Cerebellar nuclear complex (tissue), 1 donor: ENCODE measurements at regions not wholly inside any gene's neighbourhood (a gene's known extent, or its start where the extent isn't known, plus 50 kb on each side); places are given as distances from the start of the nearest gene placed in this dataset.

Experiments
- DNase-seq, 2 experiments: peaks; one replicate each; lab custom pipeline; 2025; lab: John Stamatoyannopoulos, UW

- DNase-seq: no peak
These were observed 484.8 kb upstream of the ID2 start for GRCh38 chr2:8197101-8197500.

GRCh38 chr2:8197825-8198224 lies 484.0 kb upstream of the ID2 start:
- DNase-seq: no peak

- DNase-seq: no peak
These were observed 483.0 kb upstream of the ID2 start for GRCh38 chr2:8198766-8199382.

GRCh38 chr2:8202132-8202531 lies 479.7 kb upstream of the ID2 start:
- DNase-seq: peak in 1 of 2 experiments; percentile 43

- peak; percentile 28 to 48 for DNase-seq
These were observed 478.5 kb upstream of the ID2 start for GRCh38 chr2:8203364-8203763.

GRCh38 chr2:8204711-8205110 lies 477.1 kb upstream of the ID2 start:
- DNase-seq: no peak

- no peak for DNase-seq
These were observed 472.4 kb upstream of the ID2 start for GRCh38 chr2:8209494-8209893.

- no peak for DNase-seq
These were observed 470.5 kb upstream of the ID2 start for GRCh38 chr2:8211384-8211783.

GRCh38 chr2:8212239-8212638 lies 469.6 kb upstream of the ID2 start:
- DNase-seq: no peak

- DNase-seq: no peak
These were observed 467.7 kb upstream of the ID2 start for GRCh38 chr2:8214036-8214615.

GRCh38 chr2:8215159-8215863 lies 466.5 kb upstream of the ID2 start:
- DNase-seq: no peak

GRCh38 chr2:8215982-8216381 lies 465.9 kb upstream of the ID2 start:
- DNase-seq: no peak

- DNase-seq: no peak
These were observed 465.5 kb upstream of the ID2 start for GRCh38 chr2:8216397-8216796.

GRCh38 chr2:8217468-8218030 lies 464.3 kb upstream of the ID2 start:
- no peak for DNase-seq

GRCh38 chr2:8219096-8219495 lies 462.8 kb upstream of the ID2 start:
- DNase-seq: no peak

- peak; percentile 65 to 73 for DNase-seq
These were observed 462.1 kb upstream of the ID2 start for GRCh38 chr2:8219631-8220355.

- DNase-seq: no peak
These were observed 458.7 kb upstream of the ID2 start for GRCh38 chr2:8222979-8223694.

GRCh38 chr2:8223695-8224346 lies 458.0 kb upstream of the ID2 start:
- no peak for DNase-seq

- no peak for DNase-seq
These were observed 457.3 kb upstream of the ID2 start for GRCh38 chr2:8224347-8225190.

GRCh38 chr2:8225266-8225665 lies 456.6 kb upstream of the ID2 start:
- no peak for DNase-seq
